Thyroid gland (tissue), 4 donors: ENCODE measurements at regions not wholly inside any gene's neighbourhood (a gene's known extent, or its start where the extent isn't known, plus 50 kb on each side); places are given as distances from the start of the nearest gene placed in this dataset.

Experiments
- DNase-seq, 2 donors: peaks; one replicate each; pipeline ENCODE4 v3.0.0-alpha.2; 2019
- H3K27ac ChIP-seq, 3 donors: fragments of 200-600 bp; sonication (generic); 1 replicate in 2 of 3; 2 replicates in 1 of 3; pipeline ENCODE4 v1.5.1; 2016 to 2019; ENCODE audit warnings: mild to moderate bottlenecking in 1 of 3, moderate library complexity in 1 of 3
- H3K27me3 ChIP-seq: fragments of 200-600 bp; sonication (generic); one replicate; pipeline ENCODE4 v1.5.1; 2019
- H3K36me3 ChIP-seq, 2 donors: fragments of 200-600 bp; sonication (generic); one replicate each; pipeline ENCODE4 v1.5.1; 2016 to 2019
- H3K4me1 ChIP-seq, 2 donors: fragments of 200-600 bp; sonication (generic); one replicate each; pipeline ENCODE4 v1.5.1; 2017 to 2019
- H3K4me3 ChIP-seq, 3 donors: fragments of 200-600 bp; sonication (generic); replicated peaks in 1 of 3; 1 replicate in 2 of 3; 2 replicates in 1 of 3; pipeline ENCODE4 v1.5.1; 2016; ENCODE audit warnings: mild to moderate bottlenecking in 1 of 3
- H3K9me3 ChIP-seq: fragments of 200-600 bp; sonication (generic); one replicate; pipeline ENCODE4 v1.5.1; 2017
- POLR2A ChIP-seq, 2 donors: fragments of 450-650 bp; IDR thresholded peaks; one replicate each; pipeline ENCODE4 v1.6.1; 2017; ENCODE audit warnings: antibody characterized with exemption in 2 of 2, mild to moderate bottlenecking in 2 of 2, moderate library complexity in 1 of 2
- WGBS, 2 donors: methylation state at CpG; one replicate each; pipeline ENCODE4 v1.1.5; 2017; 5-methylcytosine and 5-hydroxymethylcytosine counted together
- intact Hi-C: fragments of 100-400 bp; cut with DNase I; formaldehyde crosslinking; loops from one replicate; pipeline ENCODE4 v1.15.1; 2023
- TF ChIP-seq, protein P1 (sequence below), 6 experiments: fragments of 200-600 bp in 3 of 6; fragments of 450-650 bp in 3 of 6; sonication (generic) in 3 of 6; IDR thresholded peaks; one replicate each; pipeline ENCODE4 v1.5.1; 2016 to 2019; ENCODE audit warnings: antibody characterized with exemption in 6 of 6, mild to moderate bottlenecking in 2 of 6, inconsistent platforms in 1 of 6, moderate library complexity in 1 of 6

DNA sequence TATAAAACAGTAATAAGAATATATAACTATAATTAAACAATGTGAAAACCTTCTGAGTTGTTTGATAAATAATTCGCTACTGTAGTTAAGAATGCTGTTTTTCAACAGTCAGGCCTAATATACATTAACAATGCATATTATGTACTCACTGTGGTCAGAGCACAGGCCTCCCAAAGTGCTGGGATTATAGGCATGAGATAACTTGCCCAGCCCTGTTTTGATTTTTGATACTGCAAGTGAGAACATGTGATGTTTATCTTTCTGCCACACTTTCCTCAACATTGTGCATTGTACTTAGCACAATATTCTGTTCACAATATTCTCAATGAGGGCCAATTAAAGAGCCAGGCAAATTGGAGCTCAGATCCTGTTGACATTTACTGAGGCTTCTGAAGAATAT, 274.5 kb upstream of the RARB start:
- TF ChIP-seq, protein P1, sequence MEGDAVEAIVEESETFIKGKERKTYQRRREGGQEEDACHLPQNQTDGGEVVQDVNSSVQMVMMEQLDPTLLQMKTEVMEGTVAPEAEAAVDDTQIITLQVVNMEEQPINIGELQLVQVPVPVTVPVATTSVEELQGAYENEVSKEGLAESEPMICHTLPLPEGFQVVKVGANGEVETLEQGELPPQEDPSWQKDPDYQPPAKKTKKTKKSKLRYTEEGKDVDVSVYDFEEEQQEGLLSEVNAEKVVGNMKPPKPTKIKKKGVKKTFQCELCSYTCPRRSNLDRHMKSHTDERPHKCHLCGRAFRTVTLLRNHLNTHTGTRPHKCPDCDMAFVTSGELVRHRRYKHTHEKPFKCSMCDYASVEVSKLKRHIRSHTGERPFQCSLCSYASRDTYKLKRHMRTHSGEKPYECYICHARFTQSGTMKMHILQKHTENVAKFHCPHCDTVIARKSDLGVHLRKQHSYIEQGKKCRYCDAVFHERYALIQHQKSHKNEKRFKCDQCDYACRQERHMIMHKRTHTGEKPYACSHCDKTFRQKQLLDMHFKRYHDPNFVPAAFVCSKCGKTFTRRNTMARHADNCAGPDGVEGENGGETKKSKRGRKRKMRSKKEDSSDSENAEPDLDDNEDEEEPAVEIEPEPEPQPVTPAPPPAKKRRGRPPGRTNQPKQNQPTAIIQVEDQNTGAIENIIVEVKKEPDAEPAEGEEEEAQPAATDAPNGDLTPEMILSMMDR (IDR thresholded peaks at IDR 0.05) = no peak
- no peak for TF ChIP-seq POLR2A (IDR thresholded peaks at IDR 0.05)
- H3K9me3 ChIP-seq = no peaks in the 10 kb centered on the region
- peaks cover 0 to 3% of the 10 kb centered on the region in 2 donors for H3K4me1 ChIP-seq
- intact Hi-C loops = no loop called here
- 91 to 95% methylated on average over 1 of the region's 1 CpG for WGBS, 2 donors
- H3K27me3 ChIP-seq = no peaks in the 10 kb centered on the region
- no peak for DNase-seq
- no peak overlapping the region for H3K4me3 ChIP-seq
- no peaks in the 10 kb centered on the region for H3K36me3 ChIP-seq
- no peak overlapping the region for H3K27ac ChIP-seq

DNA sequence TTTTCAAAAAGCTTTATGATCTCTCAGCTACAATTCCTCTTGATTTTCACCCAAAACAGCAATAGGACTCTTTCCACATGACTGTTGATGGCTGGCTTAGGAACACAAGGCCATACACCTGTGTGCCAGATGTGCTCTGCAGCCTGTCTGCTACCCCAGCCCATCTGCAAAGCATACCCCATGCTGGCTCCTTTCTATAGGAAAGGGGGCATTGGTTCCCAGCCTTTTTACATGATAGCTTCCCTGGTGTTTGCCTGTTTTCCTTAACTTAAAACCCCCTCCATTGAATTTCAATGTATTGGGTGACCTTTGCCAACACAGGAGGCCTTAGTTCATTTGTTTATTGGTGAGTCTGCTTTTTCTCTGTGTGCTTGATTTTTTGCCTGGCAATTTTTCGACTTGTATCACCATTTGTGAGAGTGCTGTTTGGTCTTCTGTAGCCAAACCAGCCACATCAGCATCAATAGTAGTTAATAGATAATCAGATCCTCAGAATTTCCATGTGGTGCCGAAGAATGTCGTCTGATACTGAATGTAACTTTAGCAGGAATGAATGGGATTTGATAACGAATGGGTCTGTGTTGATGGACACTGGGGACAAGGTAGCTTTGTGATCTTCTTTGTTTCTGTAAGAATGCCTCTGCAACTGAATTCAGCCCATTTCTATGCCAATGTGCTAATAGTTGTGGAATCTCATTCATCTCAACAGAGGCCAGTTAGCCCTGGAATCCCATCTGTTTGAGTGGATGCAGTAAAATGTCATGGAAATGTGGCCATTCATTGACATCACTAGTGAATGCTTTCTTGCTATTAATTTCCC, 272.2 kb upstream of the RARB start:
- no peaks in the 10 kb centered on the region for H3K9me3 ChIP-seq
- intact Hi-C loops = no loop called here
- no peak for DNase-seq
- H3K27ac ChIP-seq = no peak overlapping the region
- no peaks in the 10 kb centered on the region for H3K27me3 ChIP-seq
- H3K4me3 ChIP-seq = no peak overlapping the region
- WGBS, 2 donors = 74 to 75% methylated on average over 4 of the region's 4 CpGs
- no peaks in the 10 kb centered on the region for H3K36me3 ChIP-seq
- TF ChIP-seq, protein P1 (IDR thresholded peaks at IDR 0.05) = no peak
- no peak for TF ChIP-seq POLR2A (IDR thresholded peaks at IDR 0.05)
- H3K4me1 ChIP-seq = peaks cover 0 to 3% of the 10 kb centered on the region in 2 donors

DNA sequence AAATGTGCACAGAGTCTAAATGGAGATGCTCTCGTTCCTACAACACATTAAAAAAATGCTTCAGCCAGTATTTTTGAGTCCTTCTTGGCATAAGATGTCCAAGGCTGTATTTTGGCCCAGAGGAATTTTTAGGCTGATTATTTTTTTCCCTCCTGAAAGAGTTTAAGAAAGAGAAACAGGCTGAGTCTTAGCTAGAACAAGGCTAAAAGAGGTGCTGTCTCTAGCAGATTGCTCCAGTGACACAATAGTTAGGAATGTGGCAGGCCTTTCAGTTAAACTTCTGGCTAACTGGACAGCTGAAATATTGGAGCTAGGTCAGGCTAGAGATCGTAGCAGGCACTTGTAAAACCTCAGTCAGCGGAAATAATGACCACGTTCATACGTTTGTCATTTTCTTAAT, 271.4 kb upstream of the RARB start:
- WGBS, 2 donors = 45 to 55% methylated on average over 5 of the region's 5 CpGs
- intact Hi-C loops = no loop called here
- DNase-seq = peak; percentile 14 to 26

DNA sequence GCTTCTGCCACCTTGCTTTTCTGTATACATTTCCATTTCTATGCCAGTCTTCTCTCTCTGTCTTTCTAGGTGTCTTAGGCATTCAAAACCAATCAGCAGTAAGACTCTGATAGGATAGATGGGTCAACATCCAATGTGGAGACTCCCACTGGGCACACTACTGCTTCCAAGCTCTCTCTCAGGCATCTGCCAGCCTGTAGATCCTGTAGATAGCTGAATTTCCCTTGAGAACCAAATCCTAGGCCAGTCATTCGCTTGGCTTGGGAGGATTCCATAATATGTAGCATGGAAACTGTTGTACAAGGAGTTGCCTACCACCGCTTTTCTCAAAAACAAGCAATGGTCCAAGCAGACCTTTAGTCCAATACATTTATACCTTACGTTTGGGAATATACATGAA, 262.8 kb upstream of the RARB start:
- DNase-seq = no peak
- Histone ChIP-seq H3K27ac (no peak overlapping the region), H3K4me3 (no peak overlapping the region), H3K27me3 (no peaks in the 10 kb centered on the region), H3K4me1 (peaks cover 8 to 16% of the 10 kb centered on the region in 2 donors), H3K9me3 (no peaks in the 10 kb centered on the region), H3K36me3 (no peaks in the 10 kb centered on the region)
- 92 to 99% methylated on average over 3 of the region's 3 CpGs for WGBS, 2 donors
- TF ChIP-seq, protein P1 (IDR thresholded peaks at IDR 0.05) = no peak
- no peak for TF ChIP-seq POLR2A (IDR thresholded peaks at IDR 0.05)
- intact Hi-C loops = no loop called here

More for the DNA sequence above, 271.4 kb upstream of the RARB start:
- Histone ChIP-seq H3K27ac (no peak overlapping the region), H3K4me3 (no peak overlapping the region), H3K4me1 (peaks cover 0 to 3% of the 10 kb centered on the region in 2 donors), H3K36me3 (no peaks in the 10 kb centered on the region), H3K9me3 (no peaks in the 10 kb centered on the region), H3K27me3 (no peaks in the 10 kb centered on the region)
- TF ChIP-seq, protein P1 (IDR thresholded peaks at IDR 0.05) = no peak
- TF ChIP-seq POLR2A (IDR thresholded peaks at IDR 0.05) = no peak

DNA sequence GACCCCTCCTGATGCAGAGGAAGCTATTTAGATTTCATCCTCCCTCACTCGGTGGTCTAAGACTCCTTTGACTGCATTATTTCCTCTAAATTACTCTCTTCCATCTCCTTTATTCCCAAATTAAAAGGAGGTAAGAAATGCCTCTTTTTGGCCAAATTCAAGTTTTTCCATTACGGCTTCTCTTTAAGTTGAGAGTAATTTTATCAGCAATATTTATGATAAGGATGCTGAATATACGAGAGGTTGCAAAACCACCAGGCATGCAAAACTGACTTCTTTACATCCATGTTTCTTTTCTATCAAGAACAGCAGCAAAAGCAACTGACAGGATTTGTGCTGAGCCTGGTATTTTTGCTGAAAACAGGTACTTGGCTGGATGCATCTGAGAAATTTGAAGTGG, 262.0 kb upstream of the RARB start:
- Histone ChIP-seq H3K9me3 (no peaks in the 10 kb centered on the region), H3K27ac (peak overlapping the region in 2 of 3 donors; percentile 17 to 45), H3K4me1 (peaks cover 8 to 16% of the 10 kb centered on the region in 2 donors), H3K36me3 (no peaks in the 10 kb centered on the region), H3K27me3 (no peaks in the 10 kb centered on the region), H3K4me3 (no peak overlapping the region)
- 40 to 48% methylated on average over 3 of the region's 3 CpGs for WGBS, 2 donors
- intact Hi-C loops = no loop called here
- TF ChIP-seq, protein P1 (IDR thresholded peaks at IDR 0.05) = peak in 1 of 6 experiments; percentile 4
- TF ChIP-seq POLR2A (IDR thresholded peaks at IDR 0.05) = no peak
- peak; percentile 11 to 24 for DNase-seq
